Umbilical cord (tissue), 1 donor: ENCODE measurements at regions not wholly inside any gene's neighbourhood (a gene's known extent, or its start where the extent isn't known, plus 50 kb on each side); places are given as distances from the start of the nearest gene placed in this dataset.
A peak's percentile ranks its signal among the peaks of the same experiment; 100 is the strongest.

Source experiments
- DNase-seq: peaks from one replicate; pipeline ENCODE4 v3.0.0-alpha.2; 2015; ENCODE audit warnings: low spot score

DNA sequence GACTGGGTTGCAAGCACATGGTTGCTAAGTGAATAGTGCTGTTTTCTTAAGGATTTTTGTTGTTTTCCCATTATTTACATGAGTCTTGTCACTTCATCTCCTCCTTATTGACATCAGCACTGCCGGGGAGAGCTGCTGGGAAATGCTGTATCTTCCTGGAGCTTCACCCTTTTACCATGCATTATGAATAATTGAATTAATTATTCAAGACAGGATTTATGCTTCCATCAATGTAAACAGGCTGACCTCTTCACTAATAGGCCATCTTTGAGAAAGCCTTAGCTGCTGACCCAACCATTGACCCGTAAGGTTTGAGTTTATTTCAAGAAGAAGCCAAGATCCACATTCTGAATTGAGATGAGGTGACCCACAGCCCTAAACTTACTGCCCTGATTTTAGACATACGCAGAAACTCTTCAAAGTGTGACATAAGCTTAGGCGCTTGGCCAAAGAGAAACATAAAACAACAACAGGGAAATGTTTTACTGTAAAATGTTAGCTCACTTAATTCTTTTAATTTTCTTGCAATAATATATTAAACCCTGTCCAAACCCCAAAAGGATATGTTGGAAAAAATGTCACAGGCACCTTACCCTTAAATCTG is 365.5 kb upstream of the SYT4 start:
- DNase-seq = no peak

DNA sequence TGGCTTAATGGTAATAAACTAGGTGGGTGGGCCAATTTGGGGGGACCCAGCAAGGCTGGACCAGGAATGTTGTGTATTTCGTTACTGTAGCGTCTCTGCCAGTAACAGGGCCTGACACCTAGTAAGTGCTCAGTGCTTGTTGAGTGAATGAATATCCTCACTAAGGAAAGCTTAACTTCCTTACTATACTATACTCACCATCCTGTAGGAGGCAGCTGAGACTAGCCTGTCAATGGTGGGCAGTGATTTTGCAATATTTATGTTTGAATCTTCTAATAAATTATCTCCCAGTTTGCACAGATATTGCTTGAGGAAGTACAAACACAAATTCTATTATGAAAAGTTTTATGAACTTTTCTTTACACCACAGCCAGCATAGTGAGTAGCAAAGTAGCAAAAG is 370.7 kb upstream of the SYT4 start:
- DNase-seq = no peak

DNA sequence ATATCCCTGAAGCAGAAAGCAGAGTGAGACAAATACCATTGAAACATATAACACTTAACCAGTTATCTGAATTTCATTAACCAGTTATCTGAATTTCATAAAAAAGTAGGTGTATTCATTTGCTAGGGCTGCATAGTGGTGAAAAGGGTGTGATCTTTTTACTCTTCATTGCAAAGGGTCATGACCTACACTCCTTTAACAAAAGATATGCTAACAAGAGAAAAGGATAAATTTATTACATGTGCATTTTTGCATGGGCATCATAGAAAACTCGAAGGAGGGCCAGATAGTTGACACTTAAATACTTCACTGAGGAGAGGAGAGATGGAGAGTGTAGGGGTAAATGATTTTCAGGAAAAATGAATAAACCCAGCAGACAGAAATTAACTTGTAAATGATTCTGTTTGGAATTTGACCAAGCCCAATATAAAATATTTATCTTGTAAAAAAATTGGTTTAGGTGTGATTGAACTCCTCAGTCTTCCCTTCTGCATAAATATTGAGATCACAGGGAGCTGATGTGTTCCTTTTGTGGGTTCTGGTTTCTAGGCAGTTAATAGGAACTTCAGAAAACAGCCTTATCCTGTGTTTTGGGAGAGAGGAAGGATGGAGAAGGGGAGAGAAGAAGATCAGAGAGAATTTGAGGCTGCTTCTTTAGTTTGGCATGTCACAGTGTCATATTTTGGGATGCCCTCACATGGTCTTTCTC is 372.5 kb upstream of the SYT4 start:
- DNase-seq = no peak

DNA sequence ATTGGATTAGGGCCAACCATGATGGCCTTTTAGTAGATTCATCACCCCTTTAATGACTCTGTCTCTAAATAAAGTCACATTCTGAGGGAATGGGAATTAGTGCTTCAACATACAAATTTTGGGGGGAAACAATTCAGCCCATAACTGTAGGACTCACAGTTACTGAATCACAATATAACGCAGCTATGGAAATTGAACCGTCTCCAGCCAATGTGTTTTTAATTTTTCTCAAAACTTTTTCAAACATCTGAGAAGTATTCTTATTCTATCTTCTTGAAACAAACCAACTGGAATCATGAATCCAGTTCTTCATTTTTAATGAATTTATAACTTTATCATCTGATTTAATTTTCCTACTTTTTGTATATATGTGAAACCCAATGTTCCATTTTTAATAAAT is 373.1 kb upstream of the SYT4 start:
- DNase-seq = no peak

DNA sequence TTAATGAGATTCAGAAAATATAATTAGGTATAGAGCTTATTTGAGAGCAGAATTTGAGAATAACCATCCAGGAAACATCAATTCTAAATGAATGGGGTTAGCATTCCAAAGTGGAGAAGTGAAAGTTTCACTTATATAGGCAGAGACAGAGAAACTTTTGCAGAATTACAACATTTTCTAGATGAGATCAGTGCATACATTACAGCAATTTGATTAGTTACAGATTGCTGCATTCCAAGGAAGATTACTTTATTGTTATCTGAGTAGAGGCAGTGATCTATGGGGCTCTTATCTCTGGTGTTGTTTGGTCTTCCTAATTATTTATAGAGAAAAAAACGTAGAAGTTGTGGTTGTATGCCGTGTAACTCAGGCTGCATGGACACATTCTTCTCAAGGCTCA is 373.8 kb upstream of the SYT4 start:
- DNase-seq = no peak

DNA sequence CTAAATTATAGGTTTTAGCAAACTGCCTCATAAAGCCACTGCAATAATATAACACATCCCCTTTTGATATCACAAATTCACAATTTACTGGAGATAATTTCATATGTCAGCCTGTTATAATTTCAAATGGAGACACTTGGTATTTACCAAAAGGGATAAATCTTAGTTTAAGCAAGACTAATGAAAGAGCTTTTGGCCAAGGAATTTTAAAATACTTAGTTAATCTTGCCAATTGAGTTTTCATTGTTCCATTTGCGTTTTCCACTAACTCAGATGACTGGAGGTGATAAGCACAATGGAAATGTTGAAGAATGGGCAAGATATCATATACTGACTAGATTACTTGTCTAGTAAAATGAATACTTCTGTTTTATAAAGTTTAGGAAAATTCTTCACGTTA is 379.3 kb upstream of the SYT4 start:
- no peak for DNase-seq

DNA sequence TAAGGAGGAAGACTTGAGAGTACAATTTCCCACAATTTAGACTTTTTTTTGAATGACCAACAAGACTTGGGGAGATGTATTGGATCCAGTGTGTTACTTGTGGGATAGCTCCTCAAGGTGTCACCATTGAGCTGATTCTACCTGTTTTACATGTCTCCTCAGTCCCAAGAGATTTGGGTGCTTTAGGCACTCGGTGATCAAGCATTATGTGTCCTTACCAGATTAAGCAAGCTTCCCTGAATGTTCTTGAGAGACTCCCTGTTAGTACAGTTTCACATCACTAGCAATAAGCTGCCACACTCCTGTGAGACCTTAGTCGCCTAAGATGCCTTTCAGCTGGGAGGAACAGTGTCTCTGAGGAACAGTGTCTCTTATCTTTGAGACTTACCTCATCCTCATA is 384.3 kb upstream of the SYT4 start:
- DNase-seq = peak; percentile 17

DNA sequence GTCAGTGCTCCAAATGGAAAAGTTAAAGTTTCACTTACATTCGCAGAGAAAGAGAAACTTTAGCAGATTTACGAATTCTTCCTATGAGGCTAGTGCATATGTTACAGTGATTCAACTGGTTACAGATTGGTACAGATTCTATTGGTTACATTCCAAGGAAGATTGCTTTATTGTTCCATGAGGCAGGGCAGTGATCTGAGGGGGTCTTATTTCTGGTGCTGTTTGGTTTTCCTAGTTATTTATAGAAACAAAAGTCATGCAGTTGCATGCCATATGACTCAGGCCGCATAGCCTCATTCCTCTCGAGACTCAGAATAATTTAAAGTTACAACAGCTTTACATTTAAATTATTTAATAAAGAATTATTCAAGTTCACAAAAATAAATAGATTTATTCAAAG is 385.4 kb upstream of the SYT4 start:
- DNase-seq = peak; percentile 58

DNA sequence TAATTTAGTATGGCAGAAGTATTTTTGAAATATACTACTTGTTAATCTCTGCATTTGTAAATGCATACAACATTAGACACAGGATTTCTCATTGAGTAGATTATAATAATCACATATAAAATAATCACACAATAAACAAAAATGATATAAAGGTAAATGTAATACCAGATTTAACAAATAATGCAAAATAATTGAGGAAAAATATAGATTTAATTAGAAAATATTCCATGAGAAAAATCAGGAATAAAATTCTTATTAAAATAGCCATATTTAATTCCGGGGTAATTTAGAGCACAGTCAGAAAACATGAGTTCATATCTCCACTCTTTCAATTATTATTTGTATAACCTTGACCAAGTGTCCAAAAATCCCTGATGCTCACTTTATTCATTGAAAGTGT is 385.9 kb upstream of the SYT4 start:
- no peak for DNase-seq

DNA sequence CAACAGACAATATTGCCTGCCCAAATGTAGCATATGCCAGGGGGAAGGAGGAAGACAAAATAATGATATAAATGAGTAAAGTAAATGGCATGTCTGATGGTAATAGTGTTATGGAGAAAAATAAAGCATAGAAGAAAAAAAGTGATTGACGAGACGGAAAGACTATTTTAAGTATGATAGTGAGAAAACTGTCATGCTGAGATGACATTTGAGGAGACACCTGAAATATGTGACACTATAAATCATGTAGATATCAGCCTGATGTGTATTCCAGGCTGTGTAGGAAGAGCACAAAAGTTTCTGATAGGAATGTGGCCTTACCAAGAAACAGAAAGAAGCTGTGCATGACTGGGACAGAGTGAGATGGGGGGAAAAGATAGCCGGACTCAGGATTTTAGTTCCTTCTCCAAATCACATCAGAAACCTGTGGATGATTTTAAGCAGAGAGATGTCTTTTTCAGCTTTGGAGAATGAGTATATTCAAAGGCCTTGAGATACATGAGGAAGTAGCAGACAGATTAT is 387.3 kb upstream of the SYT4 start:
- DNase-seq = peak; percentile 25

DNA sequence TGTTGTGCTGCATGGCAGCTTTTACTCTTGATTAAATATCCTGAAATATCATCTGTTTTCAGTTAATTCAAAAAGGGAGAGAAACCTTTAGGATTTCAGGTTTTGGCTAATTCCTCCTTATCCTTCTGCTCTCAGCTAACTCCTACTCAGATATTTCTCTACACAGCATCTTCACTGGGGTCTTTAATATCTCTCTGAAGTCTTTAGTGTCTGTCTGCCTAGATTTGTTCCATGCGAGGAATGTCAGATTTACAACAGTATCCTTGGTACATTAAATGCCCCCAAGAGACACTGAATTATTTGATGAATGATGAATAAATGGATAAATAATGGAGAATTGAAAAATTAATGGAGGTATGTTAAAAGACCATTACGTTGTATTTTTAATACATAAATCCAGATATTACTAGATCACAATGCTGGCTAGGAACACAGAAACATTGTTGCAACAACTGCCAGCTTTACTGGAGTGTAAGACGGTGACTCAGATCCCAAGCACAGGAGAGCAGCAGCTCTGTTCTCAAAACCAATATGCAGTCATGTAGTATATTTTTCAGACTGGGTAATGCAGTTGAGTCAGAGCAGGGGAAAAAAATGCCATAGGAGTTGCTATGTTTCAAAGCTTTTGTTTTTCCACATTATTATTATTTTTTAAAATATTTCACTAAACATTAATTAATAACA is 388.0 kb upstream of the SYT4 start:
- peak; percentile 86 for DNase-seq

DNA sequence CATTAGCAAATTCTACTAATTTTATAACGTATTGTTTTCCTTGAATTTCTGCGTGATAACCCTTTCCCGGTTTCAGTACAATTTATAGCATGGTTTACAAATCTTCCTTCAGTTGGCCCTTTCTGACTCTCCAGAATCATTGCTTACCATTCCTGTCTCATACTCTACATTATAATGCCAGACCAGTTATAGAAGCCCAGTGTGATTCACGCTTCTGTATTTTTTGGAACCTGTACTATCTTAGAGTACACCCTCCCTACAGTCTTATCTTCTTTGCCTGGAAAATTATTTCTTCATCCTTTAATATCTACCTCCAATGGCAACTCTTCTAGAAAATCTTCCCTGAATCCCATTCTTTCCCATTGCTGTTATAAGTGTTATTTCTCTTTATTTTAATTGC is 391.6 kb upstream of the SYT4 start:
- DNase-seq = no peak

DNA sequence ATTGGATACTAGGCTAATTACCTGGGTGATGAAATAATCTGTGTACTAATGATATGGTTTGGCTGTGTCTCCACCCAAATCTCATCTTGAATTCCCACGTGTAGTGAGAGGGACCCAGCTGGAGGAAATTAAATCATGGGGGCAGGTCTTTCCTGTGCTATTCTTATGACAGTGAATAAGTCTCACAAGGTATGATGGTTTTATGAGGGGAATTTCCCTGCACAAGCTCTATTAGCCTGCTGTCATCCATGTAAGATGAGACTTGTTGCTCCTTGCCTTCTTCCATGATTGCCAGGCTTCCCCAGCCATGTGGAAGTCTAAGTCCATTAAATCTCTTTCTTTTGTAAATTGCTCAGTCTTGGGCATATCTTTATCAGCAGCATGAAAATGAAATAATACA is 394.1 kb upstream of the SYT4 start:
- no peak for DNase-seq

DNA sequence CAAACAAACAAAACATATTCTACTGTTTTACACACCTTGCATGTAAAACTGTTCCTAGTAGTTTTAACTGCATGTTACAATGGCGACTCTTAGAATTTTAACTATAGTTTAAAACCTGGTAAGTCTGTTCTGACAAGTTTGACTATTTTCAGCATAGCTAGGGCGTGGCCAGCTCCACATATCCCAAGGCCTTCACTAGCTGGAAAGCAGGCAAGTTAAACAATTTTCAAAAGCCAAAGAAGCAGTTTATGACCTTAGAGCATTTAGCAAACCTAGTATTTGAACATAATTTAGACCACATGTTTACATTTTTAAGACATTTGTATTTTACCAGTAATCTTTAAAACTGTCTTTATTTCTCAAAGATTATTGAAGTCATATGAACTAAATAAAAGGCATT is 402.8 kb upstream of the SYT4 start:
- DNase-seq = no peak

DNA sequence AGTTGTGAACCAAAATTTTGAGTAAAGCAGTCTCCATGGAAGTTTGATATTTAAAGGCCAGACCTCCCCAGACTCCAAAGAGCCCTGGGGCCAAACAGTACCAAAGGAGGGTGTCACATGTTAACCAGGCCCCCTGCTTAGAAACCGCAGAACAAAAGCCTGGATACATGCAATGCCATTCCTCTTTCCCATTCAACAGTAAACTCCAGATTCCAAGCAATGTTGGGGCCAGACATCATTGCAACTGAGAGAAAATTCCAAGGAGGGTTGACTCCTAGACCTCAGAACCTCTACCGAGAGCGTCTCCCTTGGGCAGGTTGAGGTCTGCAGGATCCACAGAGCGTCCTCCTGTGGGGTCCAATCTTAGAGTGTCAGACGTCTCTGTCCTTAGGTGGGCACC is 404.4 kb upstream of the SYT4 start:
- no peak for DNase-seq

DNA sequence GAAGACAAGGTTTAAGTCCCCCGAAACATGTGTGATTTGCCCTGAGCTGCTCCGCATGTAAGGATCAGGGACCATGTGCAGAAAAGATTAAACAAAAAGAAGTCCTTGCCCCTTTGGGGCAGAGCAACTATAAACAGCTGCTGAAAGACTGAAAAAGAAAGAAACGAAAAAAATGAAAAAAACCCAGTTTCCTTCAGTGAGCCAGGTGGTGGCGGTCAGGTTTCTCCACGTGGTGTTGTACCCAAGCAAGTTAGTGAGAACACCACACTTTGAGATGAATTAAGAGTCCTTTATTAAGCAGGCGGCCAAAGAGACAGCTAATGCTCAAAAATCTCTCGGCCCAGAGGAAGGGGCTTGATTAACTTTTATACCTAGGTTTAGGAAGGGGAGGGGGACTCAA is 404.9 kb upstream of the SYT4 start:
- no peak for DNase-seq

DNA sequence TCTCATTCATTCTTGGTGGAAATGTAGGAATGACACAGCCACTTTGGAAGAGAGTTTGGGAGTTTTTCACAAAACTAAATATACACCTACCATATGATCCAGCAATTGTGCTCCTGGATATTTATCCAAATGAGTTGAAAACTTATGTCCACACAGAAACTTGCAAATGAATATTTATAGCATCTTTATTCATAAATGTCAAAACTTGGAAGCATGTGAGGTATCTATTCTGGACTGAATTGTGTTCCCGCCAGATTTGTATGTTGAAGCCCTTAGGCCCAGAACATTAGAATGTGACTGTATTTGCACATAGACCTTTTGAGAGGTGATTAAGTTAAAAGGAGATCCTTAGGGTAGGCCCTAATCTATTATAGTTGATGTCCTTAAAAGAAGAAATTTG is 409.4 kb upstream of the SYT4 start:
- no peak for DNase-seq

DNA sequence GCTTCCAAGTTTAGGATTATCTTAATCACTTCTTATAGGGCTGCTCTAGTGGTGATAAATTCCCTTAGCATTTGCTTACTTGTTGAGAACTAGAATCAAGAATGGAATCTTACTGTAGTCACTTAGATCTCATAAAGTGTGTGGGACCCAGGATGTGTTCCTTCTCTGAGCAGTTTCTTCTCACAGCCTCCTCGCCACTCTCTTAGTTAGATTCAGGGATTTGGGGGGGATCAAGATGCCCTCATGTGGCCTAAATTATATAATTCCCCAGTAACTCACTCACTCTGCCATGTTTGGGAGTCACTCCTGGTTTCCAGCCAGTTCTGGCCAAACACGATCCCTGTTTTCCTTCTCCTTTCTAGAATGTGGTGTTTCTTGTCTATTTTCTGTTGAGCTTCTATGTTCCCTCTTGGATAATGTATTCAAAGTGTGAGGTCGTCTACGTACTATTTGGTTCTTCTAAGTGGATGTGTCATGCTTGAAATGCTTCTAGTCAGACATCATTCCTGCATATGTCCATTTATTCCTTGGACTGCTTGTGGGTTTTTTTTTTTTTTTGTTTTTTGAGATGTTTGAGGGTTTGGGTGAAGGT is 414.9 kb upstream of the SYT4 start:
- peak; percentile 89 for DNase-seq

DNA sequence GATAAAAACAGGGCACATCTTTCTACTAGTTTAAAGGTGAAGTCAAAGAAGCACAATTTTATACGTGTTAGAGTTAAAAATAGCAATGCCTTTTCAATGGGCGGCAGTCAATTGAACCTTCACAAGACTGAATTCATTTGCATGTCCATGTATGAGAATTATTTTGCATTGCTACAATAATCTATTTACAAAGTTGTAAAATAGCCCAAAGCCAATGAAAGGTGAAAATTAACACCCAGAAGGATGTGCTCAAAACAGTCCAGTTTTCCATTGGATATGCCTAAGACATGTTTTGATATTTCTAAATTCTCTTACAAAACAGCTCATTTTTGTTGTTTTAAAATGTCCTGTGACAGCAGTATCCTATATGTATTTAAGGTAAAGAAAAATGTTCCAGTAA is 425.1 kb upstream of the SYT4 start:
- no peak for DNase-seq

DNA sequence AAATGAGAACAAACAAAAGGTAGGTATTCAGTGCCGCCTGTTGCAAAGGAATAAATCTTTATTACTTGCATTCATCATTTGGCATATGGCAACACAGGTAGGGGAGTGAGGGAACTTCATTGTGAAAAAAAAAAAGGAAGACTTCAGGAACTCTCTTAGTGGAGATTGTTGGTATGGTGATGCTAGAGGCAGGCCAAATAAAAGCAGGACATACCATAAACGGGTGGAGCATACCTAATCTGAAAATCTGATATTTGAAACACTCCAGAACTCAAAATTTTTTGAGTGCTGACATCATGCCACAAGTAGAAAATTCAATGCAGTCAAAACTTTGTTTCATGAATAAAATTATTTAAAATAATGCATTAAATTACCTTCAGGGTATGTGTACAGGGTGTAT is 425.8 kb upstream of the SYT4 start:
- DNase-seq = no peak

DNA sequence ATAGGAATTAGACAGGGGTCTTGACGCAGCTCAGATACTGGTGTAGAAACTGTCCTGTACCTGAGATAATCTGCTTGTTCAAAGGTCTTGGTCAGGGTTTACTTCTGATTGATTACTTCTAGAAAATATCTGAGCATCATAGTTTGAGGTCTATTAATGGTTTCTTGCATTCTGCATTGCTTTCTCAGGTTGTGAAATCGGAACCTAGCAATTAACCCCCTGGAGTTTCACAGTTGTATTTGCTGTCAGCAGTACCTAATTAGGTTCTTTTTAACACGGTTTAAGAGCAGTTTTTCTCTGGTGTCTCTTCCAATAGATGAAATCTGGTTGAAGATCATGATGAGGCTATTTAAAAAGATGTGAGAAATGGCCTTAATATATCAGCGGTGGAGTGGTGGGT is 428.6 kb upstream of the SYT4 start:
- no peak for DNase-seq

DNA sequence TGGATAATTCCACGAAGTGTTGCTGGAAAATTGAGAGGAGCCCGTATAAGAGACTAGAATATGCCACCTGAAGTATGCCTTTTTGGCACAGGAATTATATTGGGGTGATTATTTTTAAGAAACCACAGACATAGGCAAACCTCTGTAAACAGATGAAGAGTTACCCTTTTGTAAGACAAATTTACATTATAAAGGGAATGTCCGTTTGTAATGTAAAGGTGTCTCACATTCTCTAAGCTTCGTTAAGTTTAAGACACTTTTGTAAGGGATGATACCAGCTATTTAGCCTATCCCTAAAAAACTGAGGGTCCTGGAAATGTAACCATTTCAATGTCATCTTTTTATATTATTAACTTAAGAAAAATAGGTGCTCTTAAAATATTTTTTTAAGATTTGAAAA is 432.8 kb upstream of the SYT4 start:
- no peak for DNase-seq
